Type B pancreatic cell (in vitro differentiated cells): ENCODE measurements at regions not wholly inside any gene's neighbourhood (a gene's known extent, or its start where the extent isn't known, plus 50 kb on each side); places are given as distances from the start of the nearest gene placed in this dataset.
"Not testable (repeated sequence)": the region's sequence is repeated elsewhere in the genome, so short reads cannot be mapped to it uniquely, and the experiment has no call there.

ENCODE experiments used
- DNase-seq: peaks from one replicate; pipeline ENCODE4 v3.0.0; 2021; ENCODE audit warnings: mixed read lengths; ENCODE audit not compliant: unreplicated experiment; ENCODE audit errors: extremely low spot score
- H3K27ac Mint-ChIP-seq: 2 replicates; pipeline ENCODE4 v1.8.0; 2021; ENCODE audit warnings: mild to moderate bottlenecking, mixed read lengths
- H3K27me3 Mint-ChIP-seq: 2 replicates; pipeline ENCODE4 v1.8.0; 2021; ENCODE audit warnings: mixed read lengths
- H3K36me3 Mint-ChIP-seq: 2 replicates; pipeline ENCODE4 v1.8.0; 2021; ENCODE audit warnings: mixed read lengths
- H3K4me1 Mint-ChIP-seq: one replicate; pipeline ENCODE4 v1.8.0; 2021; ENCODE audit warnings: mixed read lengths; ENCODE audit not compliant: unreplicated experiment
- H3K4me3 Mint-ChIP-seq: 2 replicates; pipeline ENCODE4 v1.8.0; 2021; ENCODE audit warnings: mild to moderate bottlenecking, mixed read lengths
- H3K9me3 Mint-ChIP-seq: 2 replicates; pipeline ENCODE4 v1.8.0; 2021; ENCODE audit warnings: mixed read lengths
- CTCF ChIP-seq: fragments of 200-600 bp; sonication (generic); conservative IDR thresholded peaks from 2 replicates; pipeline ENCODE4 v1.5.0; 2021; ENCODE audit warnings: antibody characterized with exemption, mild to moderate bottlenecking

DNA sequence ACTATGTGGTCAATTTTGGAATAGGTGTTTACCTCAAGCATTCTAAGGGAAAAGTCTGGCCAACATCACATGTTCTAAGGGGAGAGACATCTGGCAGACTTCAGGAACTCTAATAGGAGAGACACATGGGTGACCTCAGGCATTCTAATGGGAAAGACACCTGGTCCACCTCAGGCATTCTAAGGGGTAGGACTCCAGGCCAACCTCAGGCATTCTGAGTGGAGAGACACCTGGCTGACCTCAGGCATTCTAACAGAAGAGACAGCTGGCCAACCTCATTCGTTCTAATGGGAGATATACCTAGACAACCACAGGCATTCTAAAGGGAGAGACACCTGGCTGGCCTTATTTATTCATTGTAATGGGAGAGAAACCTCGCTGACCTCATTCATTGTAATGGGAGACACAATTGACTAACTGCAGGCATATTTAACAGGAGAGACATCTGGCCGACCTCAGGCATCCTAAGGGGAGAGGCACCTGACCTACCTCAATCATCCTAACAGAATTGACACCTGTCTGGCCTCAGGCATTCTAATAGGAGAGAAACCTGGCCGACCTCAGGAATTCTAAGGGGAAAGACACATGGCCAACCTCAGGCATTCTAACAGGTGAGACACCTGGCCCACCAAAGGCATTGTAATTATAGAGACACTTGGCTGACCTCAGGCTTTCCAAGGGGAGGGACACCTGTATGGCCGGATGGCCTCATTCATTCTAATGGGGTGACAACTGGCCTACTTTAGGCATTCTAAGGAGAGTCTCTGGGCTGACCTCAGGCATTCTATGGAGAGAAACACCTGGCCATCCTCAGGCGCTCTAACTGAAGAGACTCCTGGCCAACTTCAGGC is 1346.8 kb downstream of the UQCRFS1 start:
- Mint-ChIP-seq H3K27me3 (no peaks in the 10 kb centered on the region), H3K36me3 (no peaks in the 10 kb centered on the region), H3K4me3 (no peak overlapping the region), H3K27ac (no peak overlapping the region), H3K4me1 (no peaks in the 10 kb centered on the region), H3K9me3 (peaks cover 12% of the 10 kb centered on the region)
- no peak for DNase-seq
- no peak for TF ChIP-seq CTCF

DNA sequence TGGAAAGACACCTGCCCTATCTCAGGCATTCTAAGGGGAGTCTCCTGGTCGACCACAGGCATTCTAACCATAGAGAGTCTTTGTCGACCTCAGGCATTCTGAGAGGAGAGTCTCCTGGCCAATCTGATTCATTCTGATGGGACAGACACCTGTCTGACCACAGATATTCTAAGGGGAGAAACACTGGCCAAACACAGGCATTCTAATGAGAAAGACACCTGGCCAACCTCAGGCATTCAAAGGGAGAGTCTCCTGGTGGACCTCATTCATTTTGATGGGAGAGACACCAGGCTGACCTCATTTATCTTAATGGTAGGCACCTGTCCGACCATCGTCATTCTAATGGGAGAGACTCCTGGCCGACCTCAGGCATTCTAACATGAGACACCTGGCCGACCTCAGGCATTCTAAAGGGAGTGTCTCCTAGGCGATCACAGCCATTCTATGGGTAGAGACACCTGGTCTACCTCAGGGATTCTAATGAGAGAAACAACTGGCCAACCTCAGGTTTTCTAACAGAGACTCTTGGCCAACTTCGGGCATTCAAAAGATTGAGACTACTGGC is 1351.5 kb downstream of the UQCRFS1 start:
- no peaks in the 10 kb centered on the region for H3K36me3 Mint-ChIP-seq
- peaks cover 33% of the 10 kb centered on the region for H3K9me3 Mint-ChIP-seq
- H3K4me3 Mint-ChIP-seq = no peak overlapping the region
- no peak for DNase-seq
- H3K4me1 Mint-ChIP-seq = no peaks in the 10 kb centered on the region
- H3K27ac Mint-ChIP-seq = no peak overlapping the region
- TF ChIP-seq CTCF = no peak
- H3K27me3 Mint-ChIP-seq = no peaks in the 10 kb centered on the region

GRCh38 chr19:27860309-27860934 is 1352.5 kb downstream of the UQCRFS1 start:
- Mint-ChIP-seq H3K27ac (no peak overlapping the region), H3K9me3 (peaks cover 26% of the 10 kb centered on the region), H3K4me3 (no peak overlapping the region), H3K36me3 (no peaks in the 10 kb centered on the region), H3K27me3 (no peaks in the 10 kb centered on the region), H3K4me1 (no peaks in the 10 kb centered on the region)
- DNase-seq = no peak
- no peak for TF ChIP-seq CTCF

DNA sequence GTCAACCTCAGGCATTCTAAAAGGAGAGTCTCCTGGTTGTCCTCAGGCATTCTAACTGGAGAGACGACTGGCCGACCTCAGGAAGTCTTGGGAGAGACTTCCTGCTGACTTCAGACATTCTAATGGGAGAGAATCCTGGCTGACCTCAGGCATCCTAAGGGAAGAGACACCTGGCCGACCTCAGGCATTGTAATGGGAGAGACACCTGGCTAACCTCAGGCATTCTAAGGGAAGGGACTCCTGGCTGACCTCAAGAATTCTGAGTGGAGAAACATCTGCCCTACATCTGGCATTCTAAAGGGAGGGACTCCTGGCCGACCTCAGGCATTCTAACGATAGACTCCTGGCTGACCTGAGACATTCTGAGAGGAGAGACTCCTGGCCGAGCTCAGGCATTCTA is 1353.3 kb downstream of the UQCRFS1 start:
- no peaks in the 10 kb centered on the region for H3K4me1 Mint-ChIP-seq
- no peaks in the 10 kb centered on the region for H3K27me3 Mint-ChIP-seq
- no peak for TF ChIP-seq CTCF
- H3K9me3 Mint-ChIP-seq = peaks cover 26% of the 10 kb centered on the region
- no peaks in the 10 kb centered on the region for H3K36me3 Mint-ChIP-seq
- DNase-seq = no peak
- H3K4me3 Mint-ChIP-seq = no peak overlapping the region
- H3K27ac Mint-ChIP-seq = no peak overlapping the region

DNA sequence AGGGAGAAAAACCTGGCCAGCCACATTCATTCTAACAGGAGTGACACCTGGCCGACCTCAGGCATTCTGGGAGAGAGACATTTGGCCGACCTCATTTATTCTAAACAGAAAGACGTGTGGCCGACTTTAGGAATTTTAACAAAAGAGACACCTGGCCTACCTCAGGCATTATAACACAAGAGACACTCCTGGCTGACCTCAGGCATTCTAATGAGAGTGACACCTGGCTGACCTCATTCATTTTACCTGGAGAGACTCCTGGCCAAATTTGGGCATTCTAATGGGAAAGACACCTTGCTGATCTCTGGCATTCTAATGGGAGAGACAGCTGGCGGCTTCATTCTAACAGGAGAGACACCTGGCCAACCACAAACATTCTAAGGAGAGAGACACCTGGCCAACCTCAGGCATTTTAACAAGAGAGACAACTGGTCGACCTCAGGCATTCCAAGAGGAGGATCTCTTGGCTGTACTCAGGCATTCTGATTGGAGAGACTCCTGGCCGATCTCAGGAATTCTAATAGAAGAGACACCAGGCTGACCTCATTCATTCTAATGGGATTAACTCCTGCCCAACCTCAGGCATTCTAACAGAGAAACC is 1353.9 kb downstream of the UQCRFS1 start:
- DNase-seq = no peak
- no peaks in the 10 kb centered on the region for H3K36me3 Mint-ChIP-seq
- no peak for TF ChIP-seq CTCF
- H3K9me3 Mint-ChIP-seq = peaks cover 26% of the 10 kb centered on the region
- no peaks in the 10 kb centered on the region for H3K27me3 Mint-ChIP-seq
- H3K4me1 Mint-ChIP-seq = no peaks in the 10 kb centered on the region
- H3K4me3 Mint-ChIP-seq = no peak overlapping the region
- H3K27ac Mint-ChIP-seq = no peak overlapping the region

- H3K27me3 Mint-ChIP-seq, H3K9me3 Mint-ChIP-seq, H3K27ac Mint-ChIP-seq, H3K4me1 Mint-ChIP-seq, H3K36me3 Mint-ChIP-seq, DNase-seq, H3K4me3 Mint-ChIP-seq: not testable (repeated sequence)
Observed at GRCh38 chr19:27852931-27853330, 1360.0 kb downstream of the UQCRFS1 start.
